ENCODE measurements at regions not wholly inside any gene's neighbourhood (a gene's known extent, or its start where the extent isn't known, plus 50 kb on each side); places are given as distances from the start of the nearest gene placed in this dataset.
"Not testable (repeated sequence)": the region's sequence is repeated elsewhere in the genome, so short reads cannot be mapped to it uniquely, and the experiment has no call there.

DNA sequence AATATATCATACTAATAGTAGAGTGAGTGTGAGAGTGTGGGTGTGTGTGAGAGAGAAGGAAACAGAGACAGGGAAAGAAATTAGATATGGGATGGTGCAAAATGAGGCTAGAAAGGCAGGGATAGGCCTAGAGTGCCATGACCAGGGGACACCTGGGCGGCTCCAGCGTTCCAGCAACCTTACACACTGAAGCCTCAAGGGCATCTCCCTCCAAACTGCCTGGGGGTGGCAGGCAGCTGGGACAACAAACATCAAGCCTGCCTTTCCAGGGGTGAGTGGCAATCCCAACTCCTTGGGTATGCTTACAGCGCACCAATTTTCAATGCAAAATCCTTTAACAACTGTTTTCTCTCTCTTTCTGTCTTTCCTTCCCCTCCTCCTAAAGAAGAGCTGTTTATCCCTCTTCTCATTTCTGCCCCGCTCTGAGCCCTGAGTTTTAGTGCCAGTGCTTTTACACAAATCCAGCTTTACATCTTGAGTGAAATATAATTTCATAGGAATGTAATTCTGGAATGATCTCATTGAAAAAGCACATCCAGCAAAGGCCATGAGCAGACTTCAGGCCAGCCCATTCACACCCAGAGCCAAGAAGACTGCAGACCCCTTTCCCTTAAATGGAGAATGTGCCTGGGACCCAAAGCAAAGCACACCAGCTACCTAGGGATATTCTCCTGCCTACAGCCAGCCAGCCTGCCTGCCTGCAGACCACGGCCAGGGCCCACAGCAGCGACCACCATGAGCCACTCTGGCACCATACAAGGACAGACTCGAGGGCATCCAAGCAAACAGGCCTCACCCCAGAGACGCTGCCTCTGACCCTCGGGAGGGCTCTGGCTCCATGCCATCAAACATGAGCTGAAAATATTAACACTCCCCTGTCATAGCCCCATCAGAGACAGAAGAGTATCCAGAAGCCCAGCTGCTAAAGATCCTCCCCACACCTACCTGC lies 90.3 kb downstream of the RPL27A start:
- DNase-seq = no peak

- DNase-seq = no peak
Observed at GRCh38 chr11:8773916-8774539, 91.4 kb downstream of the RPL27A start.

GRCh38 chr11:8774916-8775315 lies 92.3 kb downstream of the RPL27A start:
- DNase-seq = not testable (repeated sequence)

GRCh38 chr11:8775332-8775731 lies 92.7 kb downstream of the RPL27A start:
- no peak for DNase-seq

DNA sequence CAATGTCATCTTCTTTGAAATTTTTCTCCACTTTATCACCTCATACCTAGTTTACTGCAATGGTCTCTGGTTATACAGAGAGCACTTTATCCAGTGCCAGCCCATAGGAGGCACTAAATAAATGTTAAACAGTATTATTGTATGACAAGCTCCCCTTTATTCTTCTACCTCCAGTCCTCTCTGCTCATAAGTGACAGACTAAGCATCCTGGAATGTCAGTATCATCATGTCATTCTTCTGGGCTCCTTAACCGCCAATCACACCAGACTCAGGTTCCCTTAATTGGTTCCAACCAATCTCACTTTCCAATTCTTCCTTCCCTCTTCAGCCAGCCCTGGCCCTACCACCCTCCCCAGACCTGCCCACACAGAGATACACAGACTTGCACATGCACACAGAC lies 93.1 kb downstream of the RPL27A start:
- no peak for DNase-seq

- DNase-seq = no peak
Observed at GRCh38 chr11:8776209-8776608, 93.6 kb downstream of the RPL27A start.

GRCh38 chr11:8777907-8778767 lies 95.5 kb downstream of the RPL27A start:
- DNase-seq = peak; percentile 20

GRCh38 chr11:8779107-8779506 lies 96.5 kb downstream of the RPL27A start:
- DNase-seq = no peak

DNA sequence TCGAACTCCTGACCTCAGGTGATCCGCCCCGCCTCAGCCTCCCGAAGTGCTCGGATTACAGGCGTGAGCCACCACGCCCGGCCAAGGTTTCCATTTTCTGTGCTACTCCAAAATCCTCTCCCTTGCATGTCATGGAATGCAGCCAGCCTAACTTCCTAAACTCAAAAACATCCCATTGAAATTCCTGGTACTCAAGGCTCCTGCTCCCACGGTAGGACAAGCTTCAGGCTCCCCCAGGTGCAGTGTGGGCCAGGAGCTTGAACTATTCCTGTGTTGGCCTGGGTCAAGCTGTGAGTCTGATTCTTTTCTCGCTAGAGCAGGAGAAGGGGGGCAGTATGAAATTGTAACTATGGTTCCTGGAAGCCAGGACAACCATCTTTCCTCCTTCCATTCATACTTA lies 97.1 kb downstream of the RPL27A start:
- no peak for DNase-seq

- DNase-seq = no peak
Observed at GRCh38 chr11:8784954-8785353, 102.4 kb downstream of the RPL27A start.

DNA sequence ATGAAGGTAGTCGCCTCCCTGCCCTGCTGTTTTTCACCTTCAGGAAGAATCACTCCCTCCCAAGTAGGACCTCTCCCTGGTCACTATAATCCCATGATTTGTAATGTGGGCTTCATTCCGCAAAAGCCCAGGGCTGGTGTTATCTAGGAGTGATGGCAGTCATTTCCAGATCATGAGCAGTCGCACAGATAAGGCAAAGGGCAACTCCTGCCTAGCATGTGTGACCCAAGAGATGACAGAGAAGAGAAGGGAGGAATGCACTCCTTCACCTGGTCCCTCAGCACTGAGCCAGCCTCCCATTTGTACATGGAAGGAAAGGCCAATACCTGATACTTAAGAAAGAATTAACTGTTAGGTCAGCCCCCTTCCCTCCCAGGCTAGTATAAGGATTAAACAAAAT lies 102.9 kb downstream of the RPL27A start:
- DNase-seq = no peak

- no peak for DNase-seq
Observed at GRCh38 chr11:8785998-8786397, 103.4 kb downstream of the RPL27A start.

DNA sequence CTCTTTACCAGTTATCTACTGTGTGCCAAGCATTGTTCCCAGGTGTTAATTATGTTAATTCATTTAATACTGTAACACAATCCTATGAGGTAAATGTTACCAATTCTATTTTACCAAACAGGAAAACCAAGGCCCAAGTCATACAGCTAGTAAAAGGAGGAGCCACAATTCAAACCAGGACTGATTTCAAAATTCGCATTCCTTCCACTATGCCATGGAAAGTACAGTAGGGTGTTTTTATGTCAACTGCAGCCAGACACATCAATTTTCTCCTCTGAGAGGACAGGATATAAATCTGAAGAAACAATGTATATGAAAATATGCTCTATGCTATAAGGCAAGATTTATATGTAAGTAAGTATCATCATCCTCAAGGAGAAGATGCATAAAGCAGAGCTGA lies 104.3 kb downstream of the RPL27A start:
- DNase-seq = no peak

GRCh38 chr11:8787372-8787771 lies 104.8 kb downstream of the RPL27A start:
- DNase-seq = no peak

GRCh38 chr11:8788616-8789015 lies 106.0 kb downstream of the RPL27A start:
- no peak for DNase-seq

GRCh38 chr11:8789864-8790263 lies 107.3 kb downstream of the RPL27A start:
- no peak for DNase-seq

- no peak for DNase-seq
Observed at GRCh38 chr11:8790968-8791367, 108.4 kb downstream of the RPL27A start.

- no peak for DNase-seq
Observed at GRCh38 chr11:8792710-8793109, 110.1 kb downstream of the RPL27A start.

GRCh38 chr11:8793114-8793777 lies 110.7 kb downstream of the RPL27A start:
- DNase-seq = no peak

GRCh38 chr11:8794126-8794525 lies 111.5 kb downstream of the RPL27A start:
- no peak for DNase-seq

DNA sequence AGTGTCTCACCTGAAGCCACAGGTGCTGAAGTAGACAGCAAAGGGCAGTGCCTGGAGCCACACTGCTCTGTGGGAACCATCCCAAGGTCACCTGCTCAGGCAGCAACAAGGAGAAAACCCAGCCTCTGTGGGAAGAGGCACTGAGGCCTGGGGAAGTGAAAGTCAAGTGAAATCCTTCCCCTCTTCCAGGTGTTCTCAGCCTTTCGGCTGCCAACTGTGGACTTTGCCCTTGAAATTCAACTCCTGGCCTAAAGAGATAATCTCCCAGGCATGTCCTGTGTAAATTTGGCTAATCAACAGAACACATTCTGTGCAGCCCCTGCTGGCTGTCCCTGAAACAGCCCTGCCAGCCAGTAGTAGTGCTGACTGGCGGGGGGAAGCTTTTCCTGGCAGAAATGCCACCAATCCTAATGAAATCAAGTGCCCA lies 112.1 kb downstream of the RPL27A start:
- DNase-seq = no peak

- DNase-seq = no peak
Observed at GRCh38 chr11:8796941-8797340, 114.0 kb upstream of the AKIP1 start.

DNA sequence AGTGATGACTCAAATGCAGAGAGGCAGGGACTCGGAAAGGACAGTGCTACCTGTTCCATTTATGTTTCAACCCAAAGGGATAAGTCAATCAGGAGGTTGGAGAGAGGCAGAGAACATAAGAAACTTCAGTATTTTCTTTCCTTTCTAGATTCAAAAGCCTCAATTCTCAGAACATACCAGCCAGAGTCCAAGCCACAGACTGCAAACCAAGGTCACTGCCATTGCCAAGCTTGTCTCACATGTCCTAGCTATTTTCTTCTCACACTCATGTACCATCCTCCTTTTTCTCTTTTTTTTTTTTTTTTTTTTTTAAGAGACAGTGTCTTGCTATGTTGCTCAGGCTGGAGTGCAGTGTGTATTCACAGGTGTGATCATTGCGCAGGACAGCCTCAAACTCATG lies 111.7 kb upstream of the AKIP1 start:
- DNase-seq = no peak

Measured in kidney glomerular epithelial cell (primary cell).